Activated CD4-positive, alpha-beta T cell treated with anti-CD3 and anti-CD28 coated beads, Interleukin-2, amount 50 U/mL, for 16 hours (primary cell): ENCODE measurements at regions not wholly inside any gene's neighbourhood (a gene's known extent, or its start where the extent isn't known, plus 50 kb on each side); places are given as distances from the start of the nearest gene placed in this dataset.
"Not testable (repeated sequence)": the region's sequence is repeated elsewhere in the genome, so short reads cannot be mapped to it uniquely, and the experiment has no call there.

Source experiments
- DNase-seq: peaks from one replicate; pipeline ENCODE4 v3.0.0-alpha.2; 2020

DNA sequence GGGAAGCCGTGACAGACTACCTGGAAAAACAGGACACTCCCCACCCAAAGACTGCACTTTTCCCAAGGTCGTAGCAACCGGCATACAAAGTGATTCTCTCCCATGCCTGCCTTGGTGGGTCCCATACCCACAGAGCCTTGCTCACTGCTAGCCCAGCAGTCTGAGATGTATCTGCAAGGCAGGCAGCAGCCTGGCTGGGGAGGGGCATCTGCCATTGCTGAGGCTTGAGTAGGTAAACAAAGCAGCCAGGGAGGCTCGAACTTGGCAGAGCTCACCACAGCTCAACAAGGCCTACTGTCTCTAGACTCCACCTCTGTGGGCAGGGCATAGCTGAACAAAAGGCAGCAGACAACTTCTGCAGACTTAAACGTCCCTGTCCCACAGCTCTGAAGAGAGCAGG is 144.4 kb upstream of the FSHR start:
- not testable (repeated sequence) for DNase-seq

DNA sequence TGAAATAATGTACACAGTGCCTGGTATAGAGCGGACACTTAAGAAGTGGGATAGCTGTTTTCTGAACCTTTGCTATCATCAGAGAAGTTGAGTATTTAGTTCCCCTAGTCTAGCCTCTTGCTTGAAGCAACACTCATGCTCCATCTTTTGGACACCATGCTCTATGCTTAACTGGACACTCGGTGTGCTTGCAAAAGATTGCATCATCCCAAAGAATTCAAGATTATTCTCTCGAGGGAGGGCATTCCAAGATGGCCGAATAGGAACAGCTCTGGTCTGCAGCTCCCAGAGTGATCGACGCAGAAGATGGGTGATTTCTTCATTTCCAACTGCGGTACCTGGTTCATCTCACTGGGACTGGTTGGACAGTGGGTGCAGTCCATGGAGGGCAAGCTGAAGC is 143.9 kb upstream of the FSHR start:
- DNase-seq: no peak

DNA sequence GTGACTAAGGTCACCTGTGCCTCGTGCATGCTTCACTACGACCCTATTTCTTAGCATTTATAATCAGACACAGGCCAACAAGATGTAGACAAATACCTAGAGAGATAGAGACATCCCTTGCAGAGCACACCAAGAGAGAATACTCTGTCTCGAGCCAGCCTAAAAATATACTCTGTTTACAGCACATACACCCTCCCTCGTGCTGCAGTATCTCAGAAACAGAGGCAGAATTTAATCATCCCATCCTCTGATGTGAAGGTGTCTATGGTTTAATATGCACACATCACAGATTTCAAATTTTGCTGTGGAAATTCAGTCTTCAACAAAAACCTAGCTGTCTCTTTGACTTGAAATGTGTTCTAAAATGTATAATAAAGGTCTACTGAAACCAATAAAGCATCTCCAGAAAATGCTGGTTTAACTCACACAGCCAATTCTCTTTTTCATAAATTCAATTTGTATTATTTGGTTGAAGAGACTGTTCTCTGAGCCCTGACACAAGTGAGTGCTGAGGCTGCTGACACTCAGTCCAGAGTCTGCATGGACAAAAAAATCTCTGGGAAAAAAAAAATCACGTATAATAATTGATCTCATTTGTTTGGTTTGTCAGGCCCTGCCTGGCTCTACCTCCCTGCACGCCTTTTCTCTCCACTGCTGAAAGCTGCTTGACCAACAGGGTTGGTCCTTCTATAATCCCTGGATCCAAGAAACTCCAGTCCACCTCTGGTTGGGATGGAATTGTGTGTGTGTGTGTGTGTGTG is 142.0 kb upstream of the FSHR start:
- no peak for DNase-seq

DNA sequence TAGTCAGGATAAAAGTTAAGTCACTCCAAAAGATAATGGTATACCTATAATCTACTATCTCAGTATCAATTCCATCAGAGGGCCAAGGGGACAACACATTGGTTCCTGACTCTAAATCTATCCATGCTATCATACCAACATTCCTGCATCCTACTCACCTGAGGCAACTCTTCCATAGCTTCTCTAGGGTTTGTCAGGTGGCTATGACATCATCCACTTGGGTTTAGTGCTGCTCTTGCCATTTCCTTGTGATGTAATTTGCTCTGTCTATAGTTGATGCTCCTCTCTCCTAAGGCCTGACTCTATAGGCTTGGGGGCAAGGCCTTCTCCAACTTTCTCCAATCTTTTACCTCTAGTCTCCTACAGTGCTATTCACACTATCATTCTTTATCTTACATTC is 139.9 kb upstream of the FSHR start:
- DNase-seq: no peak

DNA sequence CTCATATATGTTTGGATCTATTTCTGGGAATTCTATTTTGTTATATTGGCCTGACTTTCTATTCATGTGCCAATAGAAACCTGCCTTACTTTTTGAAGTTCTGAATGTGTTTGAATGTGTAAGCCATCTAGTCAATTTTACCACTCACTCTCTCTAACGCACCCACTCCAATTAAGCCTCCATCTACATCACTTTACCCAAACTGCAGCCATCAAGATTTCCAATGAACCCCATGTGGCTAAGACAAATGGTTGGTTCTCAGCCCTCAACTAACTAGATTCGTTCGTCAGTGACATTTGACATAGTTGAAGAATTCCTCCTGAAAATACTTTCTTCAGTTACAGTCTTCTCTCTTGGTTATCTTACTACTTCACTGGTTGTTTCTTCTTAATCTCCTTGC is 137.3 kb upstream of the FSHR start:
- DNase-seq: no peak

DNA sequence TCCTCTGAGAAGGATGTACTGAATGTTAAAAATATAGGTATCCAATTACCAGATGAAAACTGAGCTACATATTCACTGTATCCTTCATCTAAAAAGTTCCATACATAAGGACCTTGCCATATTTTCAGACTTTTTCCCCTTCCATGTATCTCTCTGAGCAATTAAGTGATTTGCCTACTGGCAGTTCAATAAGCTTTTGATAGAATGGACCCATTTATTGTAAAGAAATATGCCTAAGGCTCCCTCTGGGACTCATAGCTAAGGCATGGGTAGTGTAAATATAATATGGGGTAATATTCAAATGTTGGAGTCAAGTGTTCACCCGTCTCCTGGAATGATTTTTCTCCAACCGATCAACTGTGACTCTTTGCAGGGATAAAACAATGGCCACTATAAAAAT is 135.4 kb upstream of the FSHR start:
- no peak for DNase-seq

DNA sequence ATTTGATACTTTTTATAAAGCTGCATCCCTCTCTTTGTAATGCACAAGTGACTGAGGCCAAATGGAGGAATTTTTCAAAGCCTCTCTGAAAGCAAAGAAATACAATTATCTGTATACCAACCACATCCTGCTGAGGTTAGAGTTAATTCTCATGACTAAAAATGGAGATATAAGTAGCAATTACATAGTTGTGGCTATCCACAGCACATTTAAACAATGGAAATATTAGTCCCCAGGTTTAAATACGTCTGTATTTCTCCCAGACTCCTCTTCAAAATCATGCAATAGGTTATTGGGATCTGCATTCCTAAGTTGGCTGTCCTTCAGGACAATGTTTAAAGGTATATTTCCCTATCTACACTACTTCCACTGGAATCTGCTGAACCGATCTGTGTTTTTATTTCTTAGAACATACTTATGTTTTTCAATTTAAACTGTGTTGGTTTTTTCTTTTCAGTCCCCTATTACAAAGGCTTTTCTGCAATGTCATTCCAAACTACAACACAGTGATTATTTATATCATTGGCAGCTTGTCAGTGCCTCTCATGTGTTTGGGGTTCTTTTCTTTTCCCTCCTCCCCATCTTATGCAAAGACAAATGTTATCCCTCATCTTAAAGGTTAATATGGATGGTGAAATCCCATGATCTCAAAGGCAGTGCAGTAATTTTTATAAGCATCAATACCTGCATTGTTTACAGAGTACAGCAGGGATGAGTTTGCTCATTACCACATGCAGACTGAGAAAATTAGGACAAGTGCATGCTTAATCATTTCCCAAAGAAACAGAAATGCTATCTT is 134.8 kb upstream of the FSHR start:
- DNase-seq: no peak

DNA sequence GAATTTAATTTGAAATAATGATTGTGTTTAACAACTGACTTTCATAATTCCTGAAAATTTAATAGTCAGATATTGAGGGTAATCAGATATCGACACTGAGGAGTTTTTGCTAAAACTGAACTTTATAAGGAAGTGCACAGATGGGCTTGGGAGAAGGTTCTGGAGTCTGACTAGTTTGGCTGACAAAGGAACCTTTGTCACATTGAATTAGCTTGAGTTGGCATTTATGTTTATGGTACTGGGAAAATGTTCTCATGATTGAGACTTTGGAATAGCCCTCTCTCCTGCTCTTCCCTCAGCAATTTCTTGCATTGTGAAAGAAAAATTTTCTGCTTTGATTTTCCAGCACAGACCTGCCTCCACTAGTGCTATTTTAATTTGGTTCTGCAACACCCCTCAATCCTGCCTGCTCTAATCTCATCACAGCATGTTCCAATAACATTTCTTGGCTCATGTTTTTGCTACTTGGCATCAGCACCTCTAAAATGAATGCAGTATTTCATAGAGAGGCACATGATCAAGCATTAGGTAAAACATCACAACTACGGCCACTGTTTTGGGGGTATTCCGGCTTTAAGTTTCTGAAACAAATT is 133.9 kb upstream of the FSHR start:
- no peak for DNase-seq

DNA sequence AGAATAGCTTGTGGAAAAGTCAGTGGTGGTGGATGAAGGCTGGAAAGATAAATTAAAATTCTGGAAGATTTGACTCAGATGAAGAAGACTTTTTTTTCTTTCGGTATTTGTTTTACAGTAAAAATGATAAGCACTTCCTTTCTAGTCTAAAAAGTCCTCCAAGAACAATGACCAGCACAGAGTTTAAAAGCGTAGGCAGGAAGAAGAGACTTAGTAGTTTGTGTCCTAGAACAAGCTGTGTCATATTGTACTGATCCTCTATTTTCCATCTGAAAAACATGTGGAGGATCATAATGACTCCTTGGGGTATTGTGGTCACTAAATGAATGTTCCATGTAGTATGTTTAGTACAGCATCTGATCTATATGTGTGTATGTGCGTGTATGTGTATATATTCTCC is 132.4 kb upstream of the FSHR start:
- no peak for DNase-seq

DNA sequence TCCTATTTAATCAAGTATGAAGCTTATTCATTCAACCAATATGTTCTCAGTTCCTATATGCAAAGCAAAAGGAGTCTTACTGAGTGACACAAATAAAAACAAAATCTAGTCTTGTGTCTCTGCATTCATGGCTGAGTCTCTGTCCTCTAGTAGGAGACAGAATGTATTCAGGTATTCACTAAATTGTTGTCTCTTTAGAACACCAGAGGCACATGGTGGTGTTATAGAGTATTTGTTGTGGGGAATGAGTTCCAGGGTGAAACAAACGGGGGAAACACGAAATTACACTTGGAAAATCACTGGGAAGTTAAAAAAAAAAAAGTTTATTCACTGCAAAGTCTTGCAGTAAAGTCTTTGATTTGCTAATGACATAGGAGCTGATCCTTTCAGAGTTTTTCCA is 131.7 kb upstream of the FSHR start:
- DNase-seq: no peak

DNA sequence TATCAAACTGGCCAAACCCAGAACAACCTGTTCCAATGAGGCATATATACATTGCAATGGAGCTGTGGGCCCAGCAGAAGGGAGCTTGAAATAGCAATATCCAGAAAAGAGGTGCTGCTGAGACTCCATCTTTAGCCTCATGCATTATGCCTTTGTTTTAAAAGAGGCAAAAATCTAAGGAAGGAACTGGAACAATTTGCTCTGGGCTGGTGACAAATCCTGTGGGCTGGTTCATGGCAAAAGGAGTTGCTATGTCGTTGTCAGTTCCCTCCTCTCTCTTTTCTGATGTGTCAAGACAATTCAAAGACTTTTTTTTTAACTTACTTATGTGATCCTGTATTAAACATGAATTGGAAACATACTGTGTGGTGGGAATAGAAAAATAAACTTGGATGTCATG is 124.2 kb upstream of the FSHR start:
- no peak for DNase-seq

DNA sequence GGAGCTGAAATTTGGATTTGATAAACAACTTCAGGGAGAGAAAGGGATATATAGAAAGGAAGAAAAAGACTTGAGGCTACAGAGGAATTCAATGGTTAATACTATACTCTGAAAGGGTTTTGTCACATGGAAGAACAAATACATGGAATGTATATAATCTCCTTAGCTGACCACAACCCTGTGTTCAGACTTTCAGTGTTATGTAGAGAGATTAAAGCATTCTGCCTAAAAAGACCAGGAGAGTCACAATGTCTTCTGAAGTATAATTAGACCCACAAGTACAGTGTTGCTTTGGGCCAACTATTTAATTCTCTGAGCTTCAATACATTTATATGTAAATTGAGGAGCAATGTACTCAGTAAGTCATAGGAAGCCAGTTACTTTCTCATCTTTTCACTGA is 123.8 kb upstream of the FSHR start:
- DNase-seq: no peak

DNA sequence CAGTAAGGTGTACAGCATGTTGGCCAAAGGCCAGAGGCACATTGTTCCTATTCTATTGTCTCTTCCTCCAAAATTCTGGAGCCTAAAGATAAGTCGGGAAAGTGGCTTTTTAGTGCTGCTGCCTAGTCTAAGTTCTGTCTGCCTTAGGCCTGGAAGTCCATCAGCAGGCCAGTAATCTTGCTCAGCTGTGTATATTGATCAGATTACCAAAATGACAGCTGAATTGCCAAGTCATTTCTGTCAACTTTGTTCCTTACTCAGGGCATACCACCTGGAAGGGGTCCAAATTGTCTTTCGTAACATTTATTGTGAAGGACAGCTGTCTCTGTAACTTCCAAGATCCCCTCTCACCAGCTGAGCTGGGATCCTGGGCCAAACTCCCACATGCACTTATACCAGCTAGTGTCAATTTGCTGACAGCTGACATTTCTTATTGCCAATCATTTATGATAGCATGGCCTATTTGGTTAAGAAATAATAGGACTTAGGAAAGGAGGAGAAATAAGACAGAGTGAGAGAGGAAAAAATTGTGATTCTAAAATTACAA is 116.8 kb upstream of the FSHR start:
- DNase-seq: no peak

DNA sequence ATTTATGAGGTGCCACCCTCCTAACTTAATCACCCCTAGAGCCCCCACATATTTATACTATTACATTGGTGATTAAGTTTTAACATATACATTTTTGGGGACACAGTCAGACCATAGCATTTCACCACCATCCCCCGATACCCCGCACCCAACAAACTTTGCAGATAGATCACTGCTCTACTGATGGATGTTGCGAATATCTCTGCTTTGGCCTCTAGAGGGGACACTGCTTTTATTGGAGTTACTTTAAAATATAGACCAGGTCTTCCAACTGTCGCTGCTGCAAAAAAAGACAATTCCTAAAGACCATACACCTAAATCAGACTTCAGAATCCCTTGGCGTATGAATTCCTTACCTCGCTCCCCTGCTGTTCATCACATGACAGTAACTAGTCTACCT is 115.8 kb upstream of the FSHR start:
- no peak for DNase-seq

DNA sequence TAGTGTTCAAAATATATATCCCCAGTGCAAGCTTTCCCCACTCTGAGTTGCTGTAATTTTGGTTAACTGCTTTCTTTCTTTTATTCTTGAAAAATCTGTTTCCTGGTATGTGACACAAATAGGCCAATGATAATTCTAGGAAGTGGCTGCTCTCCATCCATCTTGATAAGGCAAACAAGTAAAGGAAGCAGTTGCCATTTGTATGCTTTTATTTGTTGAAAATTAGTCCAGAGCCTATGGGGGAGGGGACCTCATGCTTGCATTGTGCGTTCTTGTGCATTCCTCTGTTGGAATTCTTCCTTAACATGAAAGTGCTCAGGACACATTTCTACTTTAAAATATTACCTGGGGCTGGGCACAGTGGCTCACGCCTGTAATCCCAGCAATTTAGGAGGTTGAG is 111.2 kb upstream of the FSHR start:
- DNase-seq: no peak

DNA sequence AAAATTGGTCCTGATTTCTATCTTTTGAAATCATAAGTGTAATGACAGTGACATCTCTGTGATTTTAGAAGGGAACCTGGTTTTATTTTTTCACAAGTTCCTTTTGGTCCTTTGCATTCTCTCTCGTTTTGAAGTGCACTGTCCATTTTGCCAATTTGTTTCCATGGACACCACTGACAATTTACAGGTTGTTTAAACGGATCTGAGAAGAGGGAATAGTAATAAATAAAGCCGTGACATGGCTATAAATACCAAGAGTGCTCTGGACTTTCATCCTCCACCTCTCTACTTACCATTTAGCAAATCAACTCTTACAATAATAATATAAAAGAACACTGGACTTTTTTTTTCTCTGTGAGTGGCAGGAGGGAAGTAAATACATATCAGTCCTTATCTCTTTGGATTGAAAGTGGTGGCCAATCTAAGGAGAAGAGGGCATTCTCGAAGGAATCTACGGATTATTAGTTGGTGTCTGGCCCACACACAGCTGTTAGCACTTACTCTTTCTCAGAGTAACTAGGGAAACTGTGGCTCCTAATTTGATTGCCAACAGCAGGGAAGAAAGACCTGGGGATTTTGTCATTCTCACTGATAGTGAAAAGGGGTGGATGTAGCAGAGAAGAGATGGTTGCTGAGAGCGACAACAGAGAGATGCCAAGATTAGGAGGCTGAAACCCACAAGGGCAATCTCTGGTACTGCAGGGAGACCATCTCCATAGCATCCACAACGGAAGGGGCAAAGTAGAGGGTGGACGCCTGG is 108.7 kb upstream of the FSHR start:
- DNase-seq: no peak

DNA sequence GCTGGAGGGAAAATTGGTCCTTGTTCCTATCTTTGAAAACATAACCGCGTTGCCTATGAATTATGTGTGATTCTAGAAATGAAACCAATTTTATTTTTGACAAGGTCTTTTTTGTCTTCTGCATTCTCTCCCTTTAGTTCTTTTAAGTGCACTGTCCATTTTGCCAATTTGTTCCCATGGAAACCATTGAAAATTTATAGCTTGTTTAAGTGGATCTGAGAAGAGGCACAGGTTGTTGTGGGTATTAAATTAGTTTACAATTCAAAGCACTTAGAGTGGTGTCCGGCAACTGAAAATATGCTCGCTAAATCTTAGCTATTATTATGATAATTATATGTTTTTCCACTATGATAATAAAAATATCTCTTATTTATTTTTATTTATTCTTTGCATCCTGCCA is 107.5 kb upstream of the FSHR start:
- no peak for DNase-seq

DNA sequence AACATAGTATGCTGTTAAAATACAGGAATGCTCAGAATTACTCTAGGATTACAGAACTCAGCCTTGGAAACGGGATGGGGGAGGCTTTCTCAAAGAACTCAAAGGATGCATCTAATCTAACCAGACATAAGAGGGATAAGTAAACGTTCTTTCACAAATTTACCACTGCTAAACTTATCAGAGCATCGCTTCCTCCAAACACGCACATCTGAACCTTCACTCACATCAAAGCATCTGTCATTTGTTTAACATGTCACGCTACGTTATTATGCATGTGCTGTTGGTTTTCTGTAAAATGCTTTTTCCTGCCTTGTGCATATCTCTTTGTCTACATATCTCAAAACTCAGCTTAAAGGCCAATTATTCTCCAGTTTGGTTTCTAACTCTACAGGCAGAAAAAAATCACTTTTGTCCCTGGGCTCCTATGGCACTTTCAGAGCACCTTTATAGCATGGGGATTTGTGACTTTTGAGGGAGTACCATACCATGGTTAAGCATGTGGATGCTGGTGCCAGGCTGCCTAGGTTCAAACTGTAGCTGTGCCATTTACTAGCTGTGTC is 106.7 kb upstream of the FSHR start:
- DNase-seq: no peak

DNA sequence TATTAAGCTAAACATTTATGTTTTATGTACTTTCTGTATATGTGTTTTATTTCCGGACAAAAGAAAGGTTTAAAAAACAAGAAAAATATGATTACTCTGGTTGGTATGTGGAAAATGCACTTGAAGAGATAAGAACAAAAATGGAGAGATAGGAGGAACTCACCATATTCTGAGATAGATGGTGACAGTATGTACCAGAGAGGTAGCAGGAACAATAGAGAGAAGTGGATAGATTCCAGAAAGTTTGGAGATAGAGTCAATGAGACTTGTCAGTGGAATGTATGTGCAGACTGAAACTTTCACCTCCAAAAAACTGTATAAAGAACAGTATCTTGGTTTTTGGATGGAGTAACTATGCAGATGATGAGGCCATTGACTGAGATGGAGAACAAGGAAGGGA is 105.6 kb upstream of the FSHR start:
- DNase-seq: no peak

DNA sequence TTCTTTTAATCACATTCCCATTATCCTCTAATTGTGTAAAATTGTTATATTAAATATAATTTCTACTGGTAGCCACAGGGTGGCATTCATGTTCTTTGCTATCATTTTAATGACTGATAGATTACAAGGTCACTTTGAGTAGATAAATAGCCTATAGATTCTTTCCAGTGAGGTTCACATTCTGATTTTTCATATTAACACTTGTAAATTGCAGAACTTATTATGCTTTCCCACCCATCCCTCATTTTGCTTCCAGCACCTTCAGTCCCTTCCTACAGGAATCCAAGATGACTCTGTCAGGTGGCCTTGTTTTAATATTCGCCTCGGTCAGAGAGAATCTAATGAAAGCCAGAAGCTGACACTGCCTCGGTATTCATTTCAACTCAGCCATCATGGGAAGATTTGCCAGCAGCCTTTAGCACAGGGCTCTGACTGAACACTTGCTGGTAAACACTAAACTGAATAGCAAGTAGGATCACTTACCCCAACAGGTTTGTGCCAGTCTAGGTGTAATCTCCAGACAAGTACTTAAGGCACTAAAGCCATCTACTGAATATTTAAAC is 101.2 kb upstream of the FSHR start:
- no peak for DNase-seq

DNA sequence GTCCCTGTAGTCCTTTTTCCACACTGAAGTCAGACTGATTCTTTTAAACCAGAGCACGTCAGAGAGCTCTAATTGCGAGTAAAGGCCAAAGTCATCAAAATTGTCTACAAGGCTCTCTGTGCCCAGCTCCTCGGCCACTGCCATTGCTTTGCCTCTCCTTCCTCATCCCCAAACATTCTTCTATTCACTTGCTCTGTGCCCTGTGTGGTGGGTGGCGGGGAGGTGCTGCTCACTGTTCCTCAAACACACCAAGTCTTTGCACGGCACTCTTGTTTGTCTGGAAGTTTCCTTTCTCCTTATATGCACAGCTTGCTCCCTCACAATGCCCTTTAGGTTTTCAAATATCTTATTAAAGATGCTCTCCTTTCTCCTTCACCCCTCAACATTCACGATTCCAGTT is 100.1 kb upstream of the FSHR start:
- no peak for DNase-seq

DNA sequence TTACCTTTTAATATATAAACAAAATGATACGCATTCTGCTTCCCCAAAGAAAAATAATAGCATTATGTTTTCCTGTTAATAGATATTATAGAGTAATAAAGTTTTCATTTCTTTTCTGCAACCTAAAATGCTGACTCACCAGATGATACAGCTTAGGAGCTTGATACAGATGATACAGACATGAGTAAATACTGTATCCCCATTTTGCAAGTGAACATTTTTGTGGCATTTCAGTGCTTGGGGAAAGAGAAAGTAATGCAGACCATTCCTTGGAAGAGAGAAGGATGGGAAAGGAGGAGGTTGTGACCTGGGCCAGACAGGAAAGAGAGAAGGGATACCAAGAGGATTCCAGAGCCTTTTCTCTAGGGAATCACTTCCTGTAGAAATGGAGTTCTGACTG is 97.5 kb upstream of the FSHR start:
- no peak for DNase-seq

DNA sequence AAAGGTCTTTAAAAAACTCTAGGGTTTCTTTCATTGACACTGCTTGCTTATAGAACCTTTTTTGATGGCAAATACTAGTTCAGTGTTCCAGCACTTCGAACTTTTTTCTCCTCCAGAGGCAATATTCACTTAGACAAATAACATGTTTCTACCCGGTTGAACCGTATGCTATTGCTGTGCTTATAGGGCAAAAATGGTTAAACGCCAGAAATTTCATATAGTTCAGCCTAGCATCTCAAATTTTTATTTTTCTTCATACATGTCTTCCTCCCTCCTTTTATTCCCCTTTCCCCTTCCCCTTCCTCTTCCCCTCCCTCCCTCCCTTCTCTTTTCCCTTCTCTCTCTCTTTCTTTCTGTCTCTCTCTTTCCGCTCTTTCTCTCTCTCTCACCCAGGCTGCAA is 96.9 kb upstream of the FSHR start:
- no peak for DNase-seq
